ENCODE measurements at regions not wholly inside any gene's neighbourhood (a gene's known extent, or its start where the extent isn't known, plus 50 kb on each side); places are given as distances from the start of the nearest gene placed in this dataset.

GRCh38 chr5:155276231-155276630 lies 262.7 kb downstream of the KIF4B start:
- H3K14ac ChIP-seq (ENCODE audit: insufficient read length): no peak overlapping the region
- no peak overlapping the region for H3K18ac ChIP-seq (ENCODE audit: extremely low read depth, low read length)
- H3K79me2 ChIP-seq (ENCODE audit: control insufficient read depth in 1 of 2, insufficient read depth in 2 of 2, low read length in 2 of 2): no peaks in the 10 kb centered on the region
- H2BK12ac ChIP-seq (ENCODE audit: low read depth, low read length): no peak overlapping the region
- no peak overlapping the region for H2AFZ ChIP-seq (ENCODE audit: low read length)
- H3K9ac ChIP-seq (replicated peaks in 1 of 4; ENCODE audit: extremely low read depth in 1 of 4, low read depth in 3 of 4, low read length in 3 of 4): no peak overlapping the region
- no peak overlapping the region for H2BK20ac ChIP-seq (ENCODE audit: low read length)
- H3K4me2 ChIP-seq (ENCODE audit: insufficient read depth in 1 of 2, low read depth in 2 of 2, low read length in 2 of 2): no peak overlapping the region
- H3K79me1 ChIP-seq (ENCODE audit: low read depth, low read length): no peaks in the 10 kb centered on the region
- H3K23ac ChIP-seq (ENCODE audit: insufficient read length): no peak overlapping the region
- H4K20me1 ChIP-seq (replicated peaks in 1 of 2; ENCODE audit: control insufficient read depth in 1 of 2, insufficient read depth in 2 of 2, low read length in 2 of 2): no peaks in the 10 kb centered on the region
- H2BK5ac ChIP-seq (ENCODE audit: low read depth, low read length): no peak overlapping the region
- no peak overlapping the region for H3K27ac ChIP-seq (ENCODE audit: low read depth, low read length)
- no peak overlapping the region for H3K4ac ChIP-seq (replicated peaks; ENCODE audit: insufficient read length, low read depth, low read length)
- 100% methylated on average over 3 of the region's 3 CpGs; no CpG with 5 or more reads in 1 of the 2 experiments for WGBS, 2 experiments (ENCODE audit: extremely low coverage in 1 of 2, insufficient coverage in 1 of 2, insufficient read length in 1 of 2, insufficient replicate concordance in 2 of 2, low coverage in 1 of 2, low lambda C conversion rate in 2 of 2, missing lambda C conversion rate in 1 of 2)
- no peaks in the 10 kb centered on the region for H3K23me2 ChIP-seq (ENCODE audit: low read depth, low read length)
- no peaks in the 10 kb centered on the region for H3K9me3 ChIP-seq (ENCODE audit: insufficient read depth in 2 of 2, low read depth in 1 of 2, low read length in 1 of 2)
- DNase-seq (ENCODE audit: low read depth in 1 of 2, low spot score in 2 of 2) (no peak), FAIRE-seq (no peak)
- no peak overlapping the region for H2BK15ac ChIP-seq (ENCODE audit: low read length)
- no peaks in the 10 kb centered on the region for H3K27me3 ChIP-seq (replicated peaks in 1 of 4; ENCODE audit: control insufficient read depth in 3 of 4, extremely low read depth in 1 of 4, insufficient read depth in 3 of 4, low read length in 3 of 4)
- CTCF ChIA-PET (ENCODE audit: partially characterized antibody): interaction anchor here (0.6 kb wide), 1 partner anchor 303 kb away, joined by 4 read pairs; no protein-coding TSS in a partner anchor
- POLR2A ChIA-PET (ENCODE audit: partially characterized antibody): no interaction called here
- no peaks in the 10 kb centered on the region for H3K36me3 ChIP-seq (ENCODE audit: control insufficient read depth in 2 of 4, insufficient read depth in 4 of 4, low read length in 3 of 4)
- no peak overlapping the region for H2BK120ac ChIP-seq (replicated peaks; ENCODE audit: low read depth, low read length)
- no peak overlapping the region for H3K56ac ChIP-seq (replicated peaks; ENCODE audit: insufficient read length, low read depth, low read length)
- H4K5ac ChIP-seq (ENCODE audit: insufficient read length, low read depth, low read length): no peak overlapping the region
- no peak overlapping the region for H3K4me3 ChIP-seq (ENCODE audit: extremely low read depth in 1 of 4, insufficient read depth in 2 of 4, low read depth in 3 of 4, low read length in 4 of 4)
- H4K8ac ChIP-seq (ENCODE audit: extremely low read depth, insufficient read depth, low read length): no peak overlapping the region
- no peak overlapping the region for H4K91ac ChIP-seq (replicated peaks; ENCODE audit: insufficient read length, low read length)
- no peak overlapping the region for H2AK5ac ChIP-seq (ENCODE audit: low read depth, low read length)
- H3K4me1 ChIP-seq (replicated peaks in 1 of 4; ENCODE audit: control insufficient read depth in 3 of 4, insufficient read depth in 4 of 4, low read length in 3 of 4): peaks cover 0 to 12% (median 9%) of the 10 kb centered on the region in 4 experiments; a peak in 6 of 7 replicates
- TF ChIP-seq BCL11A (IDR thresholded peaks at IDR 0.05; ENCODE audit: low read depth in 2 of 2, low read length in 2 of 2) (no peak), EP300 (IDR thresholded peaks at IDR 0.05; ENCODE audit: borderline replicate concordance in 1 of 2, low read depth in 2 of 2, low read length in 2 of 2) (no peak), POU5F1 (IDR thresholded peaks at IDR 0.05; ENCODE audit: low read depth, low read length) (no peak), SUZ12 (IDR thresholded peaks at IDR 0.05; ENCODE audit: low read length) (no peak), TAF1 (IDR thresholded peaks at IDR 0.05; ENCODE audit: low read depth, low read length) (no peak), SP2 (IDR thresholded peaks at IDR 0.05; ENCODE audit: low read length) (no peak), EZH2 (IDR thresholded peaks at IDR 0.05; ENCODE audit: low read depth, low read length, severe bottlenecking) (no peak), E2F6 (IDR thresholded peaks at IDR 0.05) (no peak), NRF1 (IDR thresholded peaks at IDR 0.05; ENCODE audit: low read depth, low read length) (no peak), CBX5 (IDR thresholded peaks at IDR 0.05; ENCODE audit: low read depth, low read length) (no peak), ATF2 (IDR thresholded peaks at IDR 0.05; ENCODE audit: low read length) (no peak), FOSL1 (IDR thresholded peaks at IDR 0.05; ENCODE audit: insufficient read depth, low read depth, low read length) (no peak), HDAC6 (IDR thresholded peaks at IDR 0.05; ENCODE audit: low read depth, low read length) (no peak)

All from H1 (cell line).